Central memory CD4-positive, alpha-beta T cell (primary cell): ENCODE measurements at regions not wholly inside any gene's neighbourhood (a gene's known extent, or its start where the extent isn't known, plus 50 kb on each side); places are given as distances from the start of the nearest gene placed in this dataset.
"Not testable (repeated sequence)": the region's sequence is repeated elsewhere in the genome, so short reads cannot be mapped to it uniquely, and the experiment has no call there.

Source experiments
- DNase-seq: peaks from one replicate; pipeline ENCODE4 v3.0.0; 2022

- DNase-seq = no peak
These were observed 271.6 kb upstream of the ARSJ start for GRCh38 chr4:114251020-114251419.

GRCh38 chr4:114252499-114252898, 273.1 kb upstream of the ARSJ start:
- DNase-seq = no peak

- no peak for DNase-seq
These were observed 278.1 kb upstream of the ARSJ start for GRCh38 chr4:114257501-114257900.

- DNase-seq = not testable (repeated sequence)
These were observed 283.0 kb upstream of the ARSJ start for GRCh38 chr4:114262421-114262820.

- DNase-seq = no peak
These were observed 283.8 kb upstream of the ARSJ start for GRCh38 chr4:114263233-114263632.

- no peak for DNase-seq
These were observed 285.0 kb upstream of the ARSJ start for GRCh38 chr4:114264452-114264851.

GRCh38 chr4:114264877-114265291, 285.4 kb upstream of the ARSJ start:
- no peak for DNase-seq

- DNase-seq = no peak
These were observed 285.9 kb upstream of the ARSJ start for GRCh38 chr4:114265342-114265741.

- DNase-seq = no peak
These were observed 288.5 kb upstream of the ARSJ start for GRCh38 chr4:114267976-114268375.

GRCh38 chr4:114271031-114271430, 291.6 kb upstream of the ARSJ start:
- no peak for DNase-seq

GRCh38 chr4:114272226-114272625, 292.8 kb upstream of the ARSJ start:
- DNase-seq = no peak

- no peak for DNase-seq
These were observed 293.8 kb upstream of the ARSJ start for GRCh38 chr4:114273238-114273637.

GRCh38 chr4:114277690-114278089, 298.2 kb upstream of the ARSJ start:
- no peak for DNase-seq

- no peak for DNase-seq
These were observed 299.6 kb upstream of the ARSJ start for GRCh38 chr4:114279066-114279465.

- DNase-seq = no peak
These were observed 300.3 kb upstream of the ARSJ start for GRCh38 chr4:114279711-114280110.

GRCh38 chr4:114280645-114281044, 301.2 kb upstream of the ARSJ start:
- DNase-seq = no peak

- DNase-seq = no peak
These were observed 301.9 kb upstream of the ARSJ start for GRCh38 chr4:114281164-114281960.

GRCh38 chr4:114282937-114283336, 303.5 kb upstream of the ARSJ start:
- no peak for DNase-seq

- DNase-seq = no peak
These were observed 305.2 kb upstream of the ARSJ start for GRCh38 chr4:114284629-114285028.

GRCh38 chr4:114286262-114286810, 306.9 kb upstream of the ARSJ start:
- no peak for DNase-seq

- DNase-seq = no peak
These were observed 307.7 kb upstream of the ARSJ start for GRCh38 chr4:114287079-114287696.

GRCh38 chr4:114296126-114296525, 302.5 kb upstream of the UGT8 start:
- DNase-seq = no peak

GRCh38 chr4:114302472-114302871, 296.1 kb upstream of the UGT8 start:
- DNase-seq = no peak

- no peak for DNase-seq
These were observed 294.6 kb upstream of the UGT8 start for GRCh38 chr4:114304046-114304445.
